OCI-LY3 (cell line): ENCODE measurements at regions not wholly inside any gene's neighbourhood (a gene's known extent, or its start where the extent isn't known, plus 50 kb on each side); places are given as distances from the start of the nearest gene placed in this dataset.

Experiments used
- H2AFZ ChIP-seq: fragments of 200-600, 300-600 bp; shearing (Covaris generic); 2 replicates; pipeline ENCODE4 v1.6.0; 2014; ENCODE audit warnings: antibody characterized with exemption, low read depth, low read length
- H3K27ac ChIP-seq: fragments of 200-600, 300-600 bp; sonication (generic); 2 replicates; pipeline ENCODE4 v1.5.1; 2014; ENCODE audit warnings: mild to moderate bottlenecking, low read length, moderate library complexity, mixed read lengths
- H3K27me3 ChIP-seq: fragments of 200-600, 300-600 bp; sonication (generic); 2 replicates; pipeline ENCODE4 v1.6.1; 2014; ENCODE audit warnings: low read depth, low read length, mixed read lengths
- H3K36me3 ChIP-seq: fragments of 200-600, 300-600 bp; sonication (generic); replicated peaks from 2 replicates; pipeline ENCODE3; 2014; ENCODE audit warnings: low read depth, low read length, mixed read lengths
- H3K4me1 ChIP-seq: fragments of 300-600, 200-600 bp; sonication (generic); 2 replicates; pipeline ENCODE4 v1.6.1; 2014; ENCODE audit warnings: low read length, mixed read lengths
- H3K4me2 ChIP-seq: fragments of 200-600, 300-600 bp; sonication (generic); 2 replicates; pipeline ENCODE4 v1.6.1; 2014; ENCODE audit warnings: low read length, mixed read lengths
- H3K4me3 ChIP-seq: fragments of 300-600, 200-600 bp; sonication (generic); 2 replicates; pipeline ENCODE4 v1.5.1; 2014; ENCODE audit warnings: antibody characterized with exemption, mild to moderate bottlenecking, low read length, moderate library complexity
- H3K79me2 ChIP-seq: fragments of 300-600, 200-600 bp; shearing (Covaris generic); 2 replicates; pipeline ENCODE4 v1.6.1; 2014; ENCODE audit warnings: mild to moderate bottlenecking, low read length, mixed read lengths
- H3K9ac ChIP-seq: fragments of 300-600, 200-600 bp; shearing (Covaris generic); 2 replicates; pipeline ENCODE4 v1.6.0; 2014; ENCODE audit warnings: mild to moderate bottlenecking, low read length, moderate library complexity
- H3K9me3 ChIP-seq: fragments of 200-600, 300-600 bp; shearing (Covaris generic); 2 replicates; pipeline ENCODE4 v1.6.1; 2014; ENCODE audit warnings: low read length, mixed read lengths; ENCODE audit not compliant: insufficient read depth
- H4K20me1 ChIP-seq: fragments of 200-600, 300-600 bp; sonication (generic); 2 replicates; pipeline ENCODE4 v1.6.1; 2016; ENCODE audit warnings: low read length, mixed read lengths; ENCODE audit not compliant: insufficient read depth
- CTCF ChIP-seq: fragments of 200-600, 300-600 bp; sonication (generic); IDR thresholded peaks from 2 replicates; pipeline ENCODE4 v1.5.1; 2014; ENCODE audit warnings: antibody characterized with exemption, low read length, low read depth
- EZH2phosphoT487 ChIP-seq: fragments of 200-600 bp; shearing (Covaris generic); IDR thresholded peaks from 2 replicates; pipeline ENCODE4 v1.6.1; 2018; ENCODE audit warnings: antibody characterized with exemption, mixed run types, low read depth

GRCh38 chr1:14082331-14082730, 382.3 kb downstream of the PRDM2 start:
- no peaks in the 10 kb centered on the region for H3K79me2 ChIP-seq
- no peak overlapping the region for H2AFZ ChIP-seq
- no peaks in the 10 kb centered on the region for H3K9me3 ChIP-seq
- no peaks in the 10 kb centered on the region for H3K27me3 ChIP-seq
- H4K20me1 ChIP-seq, result no peaks in the 10 kb centered on the region
- TF ChIP-seq CTCF (no peak), EZH2phosphoT487 (no peak)
- H3K9ac ChIP-seq, result no peak overlapping the region
- H3K4me2 ChIP-seq, result no peak overlapping the region
- no peaks in the 10 kb centered on the region for H3K4me1 ChIP-seq
- H3K4me3 ChIP-seq, result no peak overlapping the region
- H3K27ac ChIP-seq, result no peak overlapping the region
- no peaks in the 10 kb centered on the region for H3K36me3 ChIP-seq

DNA sequence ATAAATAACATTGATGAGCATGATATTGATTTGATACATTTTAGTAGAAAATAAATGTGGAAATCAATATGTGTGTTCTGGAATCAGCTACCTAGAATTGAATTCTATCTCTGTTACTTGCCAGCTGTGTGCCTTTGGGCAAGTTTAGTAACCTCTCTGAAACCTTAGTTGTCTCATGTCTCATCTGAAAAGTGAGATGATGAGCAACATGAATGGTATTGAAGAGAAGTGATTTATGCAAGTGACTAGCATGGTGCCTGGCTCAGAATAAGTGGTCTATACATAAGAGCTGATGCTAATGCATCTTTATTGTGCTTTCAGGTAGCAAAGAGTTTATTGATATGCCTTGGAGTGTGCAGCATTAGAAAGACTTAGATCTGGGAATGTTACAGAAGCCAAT, 383.3 kb downstream of the PRDM2 start:
- Histone ChIP-seq H4K20me1 (no peaks in the 10 kb centered on the region), H3K9ac (no peak overlapping the region), H3K4me1 (no peaks in the 10 kb centered on the region), H3K79me2 (no peaks in the 10 kb centered on the region), H3K27ac (no peak overlapping the region), H3K4me2 (no peak overlapping the region), H3K27me3 (no peaks in the 10 kb centered on the region), H3K9me3 (no peaks in the 10 kb centered on the region), H3K36me3 (no peaks in the 10 kb centered on the region), H2AFZ (no peak overlapping the region), H3K4me3 (no peak overlapping the region)
- TF ChIP-seq CTCF (no peak), EZH2phosphoT487 (no peak)

DNA sequence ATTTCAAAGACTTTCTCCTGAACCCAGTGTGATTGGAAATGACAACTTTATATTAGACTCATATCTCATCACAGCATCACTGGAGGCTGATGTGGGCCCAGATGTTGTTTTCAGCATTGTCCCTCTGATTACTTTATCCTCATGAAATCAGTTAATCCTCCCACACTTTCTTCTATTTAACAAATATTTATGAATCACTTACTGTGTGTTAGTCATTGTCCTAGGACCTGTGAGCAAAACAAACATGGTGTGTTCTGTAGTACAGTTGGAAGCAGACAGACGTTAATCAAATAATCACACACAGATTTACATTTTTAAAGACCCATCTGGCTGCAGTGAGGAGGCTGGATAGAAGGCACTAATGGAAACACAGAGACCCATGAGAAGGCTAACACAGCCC, 383.7 kb downstream of the PRDM2 start:
- Histone ChIP-seq H3K36me3 (no peaks in the 10 kb centered on the region), H3K4me3 (no peak overlapping the region), H2AFZ (no peak overlapping the region), H3K9ac (no peak overlapping the region), H3K79me2 (no peaks in the 10 kb centered on the region), H3K27me3 (no peaks in the 10 kb centered on the region), H3K9me3 (no peaks in the 10 kb centered on the region), H3K4me1 (no peaks in the 10 kb centered on the region), H3K4me2 (no peak overlapping the region), H4K20me1 (no peaks in the 10 kb centered on the region), H3K27ac (no peak overlapping the region)
- TF ChIP-seq CTCF (no peak), EZH2phosphoT487 (no peak)

DNA sequence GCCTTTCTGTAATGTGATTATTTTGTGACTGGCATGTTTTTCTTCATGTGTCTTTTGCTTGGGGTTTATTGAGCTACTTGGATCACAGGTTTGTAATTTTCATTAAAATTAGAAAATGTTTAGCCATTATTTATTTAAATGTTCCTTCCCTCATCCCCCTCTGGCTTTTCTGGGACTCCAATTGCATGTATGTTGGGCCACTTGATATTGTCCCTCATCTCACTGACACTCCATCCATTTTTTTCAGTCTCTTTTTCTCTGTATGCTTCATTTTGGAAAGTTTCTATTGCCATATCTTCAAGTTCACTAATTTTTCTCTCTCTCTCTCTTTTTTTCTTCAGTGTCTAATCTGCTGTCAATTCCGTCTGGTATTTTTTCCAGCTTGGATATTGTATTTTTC, 390.1 kb downstream of the PRDM2 start:
- Histone ChIP-seq H3K4me2 (no peak overlapping the region), H3K27ac (no peak overlapping the region), H4K20me1 (no peaks in the 10 kb centered on the region), H3K36me3 (no peaks in the 10 kb centered on the region), H3K4me1 (no peaks in the 10 kb centered on the region), H3K9me3 (peaks cover 6% of the 10 kb centered on the region; the same call in 1 of the 2 replicates), H3K4me3 (no peak overlapping the region), H3K79me2 (no peaks in the 10 kb centered on the region), H3K9ac (no peak overlapping the region), H3K27me3 (no peaks in the 10 kb centered on the region), H2AFZ (no peak overlapping the region)
- TF ChIP-seq CTCF (no peak), EZH2phosphoT487 (no peak)
